ENCODE measurements at regions not wholly inside any gene's neighbourhood (a gene's known extent, or its start where the extent isn't known, plus 50 kb on each side); places are given as distances from the start of the nearest gene placed in this dataset.

GRCh38 chr3:30333903-30334302, 272.5 kb upstream of the TGFBR2 start:
- TF ChIP-seq CTCF (IDR thresholded peaks at IDR 0.05) (no peak), POLR2AphosphoS5 (IDR thresholded peaks at IDR 0.05) (no peak), POLR2A (IDR thresholded peaks at IDR 0.05) (no peak)
